Transverse colon (tissue), 4 donors: ENCODE measurements at regions not wholly inside any gene's neighbourhood (a gene's known extent, or its start where the extent isn't known, plus 50 kb on each side); places are given as distances from the start of the nearest gene placed in this dataset.

Experiments
- DNase-seq: peaks from one replicate; pipeline ENCODE4 v3.0.0-alpha.2; 2019
- H3K27ac ChIP-seq, 4 donors: fragments of 200-600 bp; sonication (generic); 2 replicates each; pipeline ENCODE4 v1.5.1; 2016 to 2018; ENCODE audit warnings: inconsistent platforms in 4 of 4
- H3K27me3 ChIP-seq: fragments of 200-600 bp; sonication (generic); 2 replicates; pipeline ENCODE4 v1.5.1; 2017; ENCODE audit warnings: inconsistent platforms
- H3K36me3 ChIP-seq, 4 donors: fragments of 200-600 bp; sonication (generic); 2 replicates each; pipeline ENCODE4 v1.5.1; 2017 to 2019; ENCODE audit warnings: inconsistent platforms in 4 of 4
- H3K4me1 ChIP-seq, 4 donors: fragments of 200-600 bp; sonication (generic); 2 replicates each; pipeline ENCODE4 v1.5.1; 2017 to 2020; ENCODE audit warnings: inconsistent platforms in 4 of 4
- H3K4me3 ChIP-seq, 4 donors: fragments of 200-600 bp; sonication (generic); 1 replicate in 1 of 4; 2 replicates in 3 of 4; pipeline versions ENCODE4 v1.5.1 to v1.6.1; 2017 to 2019; ENCODE audit warnings: inconsistent platforms in 4 of 4
- H3K9me3 ChIP-seq, 2 donors: fragments of 200-600 bp; sonication (generic); 2 replicates each; pipeline ENCODE4 v1.5.1; 2017 to 2019; ENCODE audit warnings: inconsistent platforms in 2 of 2
- CTCF ChIP-seq, 5 experiments: fragments of 200-600 bp in 3 of 5; fragments of 450-650 bp in 2 of 5; sonication (generic) in 3 of 5; IDR thresholded peaks; 1 replicate in 2 of 5; 2 replicates in 3 of 5; pipeline ENCODE4 v1.5.1; 2016 to 2017; ENCODE audit warnings: antibody characterized with exemption in 5 of 5, inconsistent platforms in 3 of 5, mild to moderate bottlenecking in 2 of 5, moderate library complexity in 1 of 5
- EP300 ChIP-seq: sonication (generic); formaldehyde crosslinking; IDR thresholded peaks from one replicate; pipeline ENCODE4 v1.6.1; 2017; ENCODE audit warnings: antibody characterized with exemption, low read depth
- POLR2A ChIP-seq: fragments of 450-650 bp; IDR thresholded peaks from one replicate; pipeline ENCODE4 v1.6.1; 2016; ENCODE audit warnings: antibody characterized with exemption, mild to moderate bottlenecking, moderate library complexity
- POLR2AphosphoS5 ChIP-seq, 3 donors: sonication (generic); formaldehyde crosslinking; IDR thresholded peaks; one replicate each; pipeline ENCODE4 v1.6.1; 2016; ENCODE audit warnings: antibody characterized with exemption in 3 of 3
- WGBS, 2 donors: methylation state at CpG; one replicate each; pipeline ENCODE4 v1.1.5; 2018; ENCODE audit warnings: low coverage in 1 of 2; 5-methylcytosine and 5-hydroxymethylcytosine counted together
- in situ Hi-C, 4 donors: fragments of 200-750 bp; cut with MboI; loops; one replicate each; pipeline versions ENCODE4 v1.15.0 to v1.15.1; 2017; ENCODE audit warnings: low sequenced_read_pairs in 3 of 4, low pct_ligation_motif_present in 1 of 4, low pct_unique_long_range_greater_than_20kb in 1 of 4
- intact Hi-C: fragments of 100-400 bp; cut with DNase I; formaldehyde crosslinking; loops from one replicate; pipeline ENCODE4 v1.15.1; 2023; ENCODE audit warnings: low total_unique reads

DNA sequence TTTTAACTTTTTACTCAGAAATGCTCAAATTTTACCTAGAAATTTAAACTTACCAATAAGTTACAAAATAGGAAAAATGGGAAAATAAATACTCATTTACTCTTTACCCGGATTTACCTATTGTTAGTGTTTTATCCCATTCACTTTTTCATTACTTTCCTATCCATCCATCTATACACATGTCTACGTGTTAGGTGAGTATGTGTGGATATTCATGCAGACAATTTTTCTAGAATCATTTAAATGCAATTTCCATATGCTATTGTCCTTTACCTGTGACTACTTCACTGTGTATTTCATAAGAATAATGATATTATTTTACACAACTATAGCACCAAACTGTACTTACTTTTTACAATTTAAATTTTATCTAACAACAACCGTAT is 896.6 kb upstream of the INTU start:
- H3K27ac ChIP-seq: no peak overlapping the region
- H3K36me3 ChIP-seq: no peaks in the 10 kb centered on the region
- TF ChIP-seq POLR2AphosphoS5 (IDR thresholded peaks at IDR 0.05): no peak
- TF ChIP-seq EP300: no peak
- TF ChIP-seq POLR2A: no peak
- no peak for TF ChIP-seq CTCF (IDR thresholded peaks at IDR 0.05)
- 80 to 86% methylated on average over 3 of the region's 3 CpGs for WGBS, 2 donors
- in situ Hi-C loops: no loop called here
- no peak overlapping the region for H3K4me3 ChIP-seq
- H3K9me3 ChIP-seq: no peaks in the 10 kb centered on the region
- H3K27me3 ChIP-seq: no peaks in the 10 kb centered on the region
- DNase-seq: no peak
- intact Hi-C loops: no loop called here
- no peaks in the 10 kb centered on the region for H3K4me1 ChIP-seq

DNA sequence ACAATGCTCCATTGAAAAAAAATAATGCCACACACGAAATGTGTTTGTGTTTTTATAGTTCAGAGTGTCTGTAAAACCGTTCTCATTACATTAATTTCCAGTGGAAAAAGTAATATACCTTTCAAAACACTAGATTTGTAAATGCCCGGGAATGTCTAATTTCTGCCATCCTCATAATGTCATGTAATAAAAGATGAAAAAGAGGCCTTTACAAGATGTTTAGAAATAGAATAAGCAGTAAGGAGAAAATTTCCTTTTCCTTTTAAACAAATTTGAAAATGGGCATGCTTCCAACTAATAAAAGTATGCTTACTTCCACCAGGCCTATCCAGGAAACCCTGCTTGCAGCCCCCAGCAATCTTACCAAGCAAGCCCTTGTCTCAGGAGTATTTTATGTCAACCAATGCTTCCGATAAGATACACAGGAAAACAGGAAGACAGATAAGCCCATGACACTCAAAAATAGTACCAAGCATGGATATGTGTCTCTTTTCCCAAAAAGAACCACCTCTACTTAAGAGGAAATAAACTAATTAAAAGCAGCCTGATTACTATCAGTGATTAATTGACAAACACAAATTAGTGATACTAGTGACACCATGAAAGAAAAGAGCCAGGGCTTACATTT is 894.7 kb upstream of the INTU start:
- intact Hi-C loops: no loop called here
- H3K27ac ChIP-seq: no peak overlapping the region
- H3K4me1 ChIP-seq: no peaks in the 10 kb centered on the region
- 45 to 82% methylated on average over 2 to 4 of the region's 4 CpGs for WGBS, 2 donors
- no peak for DNase-seq
- no peaks in the 10 kb centered on the region for H3K9me3 ChIP-seq
- no peak overlapping the region for H3K4me3 ChIP-seq
- no peaks in the 10 kb centered on the region for H3K36me3 ChIP-seq
- in situ Hi-C loops: no loop called here
- no peak for TF ChIP-seq EP300
- TF ChIP-seq POLR2A: no peak
- TF ChIP-seq CTCF (IDR thresholded peaks at IDR 0.05): no peak
- TF ChIP-seq POLR2AphosphoS5 (IDR thresholded peaks at IDR 0.05): no peak
- H3K27me3 ChIP-seq: no peaks in the 10 kb centered on the region

DNA sequence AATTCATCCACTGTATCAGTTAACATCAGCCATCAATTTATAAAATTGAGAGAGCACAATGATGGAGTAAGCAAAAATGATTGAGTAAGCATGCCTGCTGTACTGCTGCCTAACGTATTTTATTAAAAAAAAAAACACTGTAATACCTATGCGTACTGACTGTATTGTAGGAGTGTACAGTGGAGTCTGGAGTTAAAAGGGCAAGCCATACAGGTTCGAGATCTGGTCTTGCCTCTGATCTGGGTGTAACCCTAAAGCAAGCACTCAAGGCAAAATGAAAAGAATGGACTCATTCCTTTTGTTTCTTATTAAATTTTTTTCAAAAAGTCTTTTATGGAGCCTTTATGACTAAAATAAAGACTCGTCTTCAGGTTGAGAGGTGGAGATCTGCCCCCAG is 894.2 kb upstream of the INTU start:
- H3K27me3 ChIP-seq: no peaks in the 10 kb centered on the region
- no peak for TF ChIP-seq EP300
- no peak for TF ChIP-seq CTCF (IDR thresholded peaks at IDR 0.05)
- no peak for TF ChIP-seq POLR2AphosphoS5 (IDR thresholded peaks at IDR 0.05)
- TF ChIP-seq POLR2A: no peak
- DNase-seq: no peak
- intact Hi-C loops: no loop called here
- no peaks in the 10 kb centered on the region for H3K9me3 ChIP-seq
- in situ Hi-C loops: no loop called here
- H3K27ac ChIP-seq: no peak overlapping the region
- WGBS, 2 donors: 66 to 67% methylated on average over 4 of the region's 4 CpGs
- H3K4me1 ChIP-seq: no peaks in the 10 kb centered on the region
- no peak overlapping the region for H3K4me3 ChIP-seq
- no peaks in the 10 kb centered on the region for H3K36me3 ChIP-seq

GRCh38 chr4:126738926-126739325 is 893.8 kb upstream of the INTU start:
- no peaks in the 10 kb centered on the region for H3K9me3 ChIP-seq
- no peak for DNase-seq
- H3K36me3 ChIP-seq: no peaks in the 10 kb centered on the region
- TF ChIP-seq POLR2A: no peak
- TF ChIP-seq POLR2AphosphoS5 (IDR thresholded peaks at IDR 0.05): no peak
- H3K27me3 ChIP-seq: no peaks in the 10 kb centered on the region
- no peak overlapping the region for H3K4me3 ChIP-seq
- 30% methylated on average over 1 of the region's 1 CpG; no CpG with 5 or more reads in 1 of the 2 donors for WGBS, 2 donors
- intact Hi-C loops: no loop called here
- no peaks in the 10 kb centered on the region for H3K4me1 ChIP-seq
- no peak overlapping the region for H3K27ac ChIP-seq
- in situ Hi-C loops: no loop called here

GRCh38 chr4:126740687-126741086 is 892.1 kb upstream of the INTU start:
- in situ Hi-C loops (no loop called here), intact Hi-C loops (no loop called here)
- H3K36me3 ChIP-seq: no peaks in the 10 kb centered on the region
- no peak for DNase-seq
- TF ChIP-seq POLR2A: no peak
- TF ChIP-seq POLR2AphosphoS5 (IDR thresholded peaks at IDR 0.05): no peak
- H3K27me3 ChIP-seq: no peaks in the 10 kb centered on the region
- 90 to 95% methylated on average over 6 of the region's 6 CpGs for WGBS, 2 donors
- no peak overlapping the region for H3K4me3 ChIP-seq
- H3K27ac ChIP-seq: no peak overlapping the region
- peaks cover 0 to 5% of the 10 kb centered on the region in 2 donors for H3K9me3 ChIP-seq
- no peaks in the 10 kb centered on the region for H3K4me1 ChIP-seq
